ENCODE measurements at regions not wholly inside any gene's neighbourhood (a gene's known extent, or its start where the extent isn't known, plus 50 kb on each side); places are given as distances from the start of the nearest gene placed in this dataset.

GRCh38 chr12:60230056-60230455 lies 634.2 kb downstream of the SLC16A7 start:
- TF ChIP-seq POLR2AphosphoS5 (IDR thresholded peaks at IDR 0.05) (no peak), CTCF (IDR thresholded peaks at IDR 0.05; ENCODE audit: poor library complexity, severe bottlenecking) (no peak), RAD21 (conservative IDR thresholded peaks at IDR 0.05) (no peak), EZH2 (IDR thresholded peaks at IDR 0.05; ENCODE audit: borderline replicate concordance, insufficient read depth, low read length, poor library complexity, severe bottlenecking) (no peak), TAF1 (IDR thresholded peaks at IDR 0.05; ENCODE audit: low read depth) (no peak), EP300 (conservative IDR thresholded peaks at IDR 0.05; ENCODE audit: poor library complexity, severe bottlenecking) (no peak)

Data from neural cell (in vitro differentiated cells).